ENCODE measurements at regions not wholly inside any gene's neighbourhood (a gene's known extent, or its start where the extent isn't known, plus 50 kb on each side); places are given as distances from the start of the nearest gene placed in this dataset.

DNA sequence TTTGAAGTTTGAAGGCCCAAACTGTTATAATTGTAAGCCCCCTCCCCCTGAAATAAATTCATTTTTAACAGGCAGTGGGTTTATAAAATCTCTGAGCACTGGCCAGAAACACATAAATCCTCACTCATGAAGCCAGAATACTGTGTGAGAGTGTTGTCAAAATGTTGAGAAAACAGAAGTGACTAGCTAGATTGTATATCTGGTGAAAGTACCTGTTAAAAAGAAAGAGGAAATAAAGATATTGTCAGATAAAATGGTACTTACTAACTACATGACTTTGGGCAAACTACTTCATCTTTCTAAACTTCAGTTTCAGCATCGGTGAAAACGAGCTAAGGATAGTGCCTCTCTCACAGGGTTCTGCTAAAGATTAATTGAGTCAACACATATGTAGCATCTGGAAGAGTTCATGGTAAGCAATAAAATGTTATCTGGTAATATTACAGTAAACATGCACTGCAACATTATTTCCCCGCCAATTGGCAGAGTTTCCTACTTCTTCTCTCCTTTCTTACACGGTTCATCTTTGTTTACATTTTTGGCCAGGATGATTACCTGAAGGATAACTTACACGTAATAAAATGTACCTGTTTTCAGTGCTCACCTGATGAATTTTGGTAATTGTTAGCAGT is 202.5 kb upstream of the CHRM2 start:
- peak; percentile 38 for DNase-seq (ENCODE audit: low spot score)

DNA sequence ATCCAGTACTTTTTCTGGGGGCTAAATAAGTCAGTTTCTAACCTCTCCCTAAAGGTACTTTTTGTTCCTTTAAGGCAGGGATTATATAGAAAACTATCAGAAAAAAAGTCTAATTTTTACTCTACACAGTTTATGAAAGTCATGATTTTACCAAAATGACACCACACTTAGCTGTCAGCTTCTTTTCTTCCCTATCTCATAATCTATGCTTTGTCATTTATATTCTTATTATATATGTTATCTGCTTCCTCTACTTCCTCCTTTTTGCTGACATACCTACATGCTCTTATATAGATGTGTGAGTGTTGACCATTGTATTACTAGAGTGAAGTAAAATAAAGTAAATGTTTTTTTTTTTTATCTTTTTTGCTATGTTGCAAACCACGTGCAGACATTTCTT is 203.9 kb upstream of the CHRM2 start:
- DNase-seq (ENCODE audit: low spot score), result no peak

DNA sequence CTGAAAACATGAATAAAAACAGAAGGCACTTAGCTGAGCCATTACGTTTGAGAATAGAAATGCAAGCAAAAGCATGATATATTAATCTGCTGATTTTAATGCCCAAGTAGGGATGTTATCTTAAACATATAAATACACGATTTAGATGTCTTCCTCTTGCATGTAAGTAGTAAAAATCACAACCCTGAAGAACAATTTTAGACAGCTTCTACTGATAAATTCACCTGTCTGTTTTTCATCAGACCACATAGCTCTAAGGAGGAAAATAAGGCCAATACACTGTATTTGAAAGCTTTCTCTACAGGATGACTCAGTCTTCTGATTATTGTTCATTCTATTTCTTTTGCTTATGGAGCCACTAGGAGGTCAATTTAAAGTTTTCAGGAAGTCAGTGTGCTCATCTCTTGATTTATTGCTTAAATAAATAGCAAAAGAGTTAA is 210.9 kb upstream of the CHRM2 start:
- peak; percentile 73 for DNase-seq (ENCODE audit: low spot score)

DNA sequence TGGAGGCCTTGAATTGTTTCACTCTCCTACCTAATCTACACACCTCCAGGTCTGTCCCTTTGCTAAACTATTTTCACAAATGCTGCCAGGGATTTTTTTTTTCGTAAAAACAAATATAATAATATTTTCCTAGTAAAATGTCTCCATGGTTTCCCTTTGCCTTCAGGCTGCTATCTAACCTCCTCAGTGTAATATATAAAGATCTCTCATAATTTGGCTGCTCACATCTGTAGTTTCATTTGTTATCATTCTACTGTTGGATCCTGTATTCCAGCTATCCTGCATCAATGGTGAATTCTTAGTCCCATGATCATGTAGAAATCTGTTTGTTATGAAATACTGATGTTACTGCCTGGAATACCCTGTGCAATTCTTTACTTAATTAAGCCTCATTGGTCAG is 211.9 kb upstream of the CHRM2 start:
- DNase-seq (ENCODE audit: low spot score), result no peak

DNA sequence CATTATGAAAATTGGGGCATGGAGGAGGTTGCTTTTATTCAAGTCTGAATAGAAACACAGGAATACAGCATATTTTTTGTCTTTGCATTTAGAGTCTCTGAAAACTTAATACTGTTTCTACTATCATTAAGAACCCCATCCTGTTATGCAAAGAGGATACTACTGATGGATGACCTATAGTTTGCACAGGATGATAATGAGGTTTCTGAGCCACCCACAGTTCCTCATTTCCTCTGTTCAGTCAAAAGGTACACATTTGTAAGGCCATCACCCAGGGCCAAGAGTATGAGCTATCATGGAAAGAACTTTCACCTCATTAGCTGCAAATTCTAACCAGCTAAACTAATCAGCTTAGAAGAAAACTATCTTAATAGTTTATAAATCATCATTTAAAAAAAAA is 213.0 kb upstream of the CHRM2 start:
- no peak for DNase-seq (ENCODE audit: low spot score)

DNA sequence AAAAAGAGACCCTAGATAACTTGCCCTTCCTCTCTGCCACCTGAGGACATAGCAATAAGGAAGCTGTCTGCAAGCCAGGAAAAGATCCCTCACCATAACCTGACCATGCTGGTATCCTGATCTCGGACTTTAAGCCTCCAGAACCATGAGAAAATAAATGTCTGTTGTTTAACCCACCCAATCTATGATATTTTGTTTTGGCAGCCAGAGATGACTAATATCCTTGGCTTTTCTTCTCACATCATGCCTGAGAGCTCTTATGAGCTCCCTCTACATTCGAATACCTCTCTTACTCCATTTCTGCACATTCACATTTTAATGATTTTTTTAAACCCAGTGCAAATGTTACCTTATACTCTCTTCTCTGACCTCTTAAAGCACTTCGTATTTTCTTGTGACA is 214.0 kb upstream of the CHRM2 start:
- DNase-seq (ENCODE audit: low spot score), result no peak

DNA sequence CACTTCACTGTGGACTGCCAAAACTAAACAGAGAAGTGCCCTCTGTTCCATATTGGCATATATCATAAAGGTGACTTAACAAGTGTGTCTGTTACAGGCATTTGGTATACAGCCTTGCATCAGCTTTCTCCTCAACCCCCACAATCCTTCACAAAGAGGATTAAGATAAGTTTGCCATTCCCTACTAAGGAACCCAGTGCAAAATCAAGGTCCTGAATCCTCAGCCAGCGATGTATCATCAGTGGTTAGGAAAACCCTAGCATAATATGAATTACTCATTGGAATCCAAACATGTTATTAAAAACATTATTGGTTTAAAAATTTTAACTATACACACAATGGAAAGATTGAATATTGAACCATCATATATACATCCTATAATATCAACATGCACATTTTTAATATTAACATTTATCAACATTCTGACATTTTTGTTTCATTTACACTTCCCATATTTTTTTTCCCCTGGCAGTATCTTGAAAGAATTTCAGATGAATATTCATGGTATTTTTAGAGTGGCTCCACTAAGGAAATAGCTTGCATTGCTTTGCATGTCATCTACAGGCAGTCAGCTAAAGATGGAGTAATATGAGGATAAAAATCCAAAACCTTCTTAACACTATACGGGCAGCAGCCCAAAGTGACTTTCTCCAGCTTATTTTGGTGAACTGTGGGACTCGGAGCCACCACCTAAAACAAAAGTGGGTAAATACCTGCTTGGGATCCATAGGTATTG is 215.6 kb upstream of the CHRM2 start:
- DNase-seq (ENCODE audit: low spot score), result peak; percentile 24

DNA sequence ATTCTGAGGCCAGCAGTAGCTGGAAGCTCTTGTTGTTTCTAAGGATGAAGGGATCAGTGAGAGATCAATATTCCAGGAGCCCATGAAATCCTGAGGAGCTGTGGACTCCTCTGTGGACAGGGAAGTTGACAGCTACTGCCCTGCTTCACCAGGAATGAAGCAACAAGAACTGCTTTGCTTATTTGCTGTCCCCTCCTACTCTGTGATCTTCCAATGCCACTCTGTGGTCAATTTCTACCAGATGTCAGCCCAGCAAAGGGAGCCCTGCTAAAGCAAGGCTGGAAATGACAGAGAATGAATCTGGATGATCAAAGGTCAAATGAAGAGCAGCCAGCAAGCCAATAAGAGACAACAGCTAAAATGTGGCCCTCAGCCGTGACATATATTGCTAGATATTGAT is 227.5 kb upstream of the CHRM2 start:
- DNase-seq (ENCODE audit: low spot score), result no peak

DNA sequence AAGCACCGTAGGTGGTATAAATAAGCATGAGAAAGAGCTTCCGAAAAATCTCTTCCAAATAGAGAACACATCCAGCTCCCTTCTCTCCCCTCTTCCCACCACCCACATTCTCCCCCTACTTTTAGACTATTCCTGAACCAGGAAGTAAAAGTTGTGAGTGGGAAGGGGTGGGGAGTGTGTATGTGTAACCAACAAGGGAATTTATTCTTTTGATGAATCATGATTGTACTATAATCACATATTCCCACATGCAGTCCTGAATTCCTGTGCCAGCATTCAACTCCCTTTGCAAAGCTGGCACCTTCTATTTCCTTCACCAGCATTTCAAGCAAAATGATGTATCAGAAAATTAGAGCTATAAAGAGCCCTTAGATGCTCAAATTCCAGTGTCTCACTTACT is 230.6 kb upstream of the CHRM2 start:
- no peak for DNase-seq (ENCODE audit: low spot score)

DNA sequence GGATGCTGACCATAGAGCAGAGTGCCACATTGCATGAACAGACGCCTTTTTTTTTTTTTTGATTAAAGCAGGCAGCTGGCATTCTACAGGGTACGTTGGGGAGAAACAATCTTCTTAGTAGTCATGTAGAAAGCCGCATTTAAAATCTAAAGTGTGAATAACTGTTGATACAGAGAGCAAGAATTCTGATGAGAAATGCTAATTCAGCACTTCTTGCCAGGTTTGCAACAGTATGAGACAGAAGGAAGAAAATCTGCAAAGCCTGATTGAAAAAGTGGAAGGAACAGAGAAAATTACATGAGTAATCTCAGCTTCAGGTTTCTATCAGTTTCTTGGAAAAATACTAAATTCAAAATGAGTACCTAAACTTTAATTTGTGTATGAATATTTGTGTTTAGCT is 232.7 kb upstream of the CHRM2 start:
- no peak for DNase-seq (ENCODE audit: low spot score)

DNA sequence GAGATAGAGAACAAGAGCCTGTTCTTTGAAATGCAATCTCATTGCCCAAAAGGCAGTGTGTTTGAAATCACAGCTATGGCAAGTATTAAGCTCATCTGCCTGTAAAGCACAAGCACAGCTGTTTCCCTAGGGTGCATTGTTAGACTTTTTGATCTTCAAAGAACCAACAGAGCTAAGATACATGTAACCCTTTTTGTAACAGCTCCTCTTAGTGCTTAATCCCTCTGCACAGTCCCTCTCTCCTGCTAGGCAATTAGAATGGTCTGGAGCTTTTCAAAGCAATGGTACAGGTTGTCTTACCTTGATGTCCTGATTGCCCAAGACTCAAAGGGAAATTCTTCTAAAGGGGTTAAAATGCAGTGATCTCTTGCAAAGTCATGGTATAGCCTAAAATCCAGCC is 249.6 kb upstream of the CHRM2 start:
- DNase-seq (ENCODE audit: low spot score), result no peak

DNA sequence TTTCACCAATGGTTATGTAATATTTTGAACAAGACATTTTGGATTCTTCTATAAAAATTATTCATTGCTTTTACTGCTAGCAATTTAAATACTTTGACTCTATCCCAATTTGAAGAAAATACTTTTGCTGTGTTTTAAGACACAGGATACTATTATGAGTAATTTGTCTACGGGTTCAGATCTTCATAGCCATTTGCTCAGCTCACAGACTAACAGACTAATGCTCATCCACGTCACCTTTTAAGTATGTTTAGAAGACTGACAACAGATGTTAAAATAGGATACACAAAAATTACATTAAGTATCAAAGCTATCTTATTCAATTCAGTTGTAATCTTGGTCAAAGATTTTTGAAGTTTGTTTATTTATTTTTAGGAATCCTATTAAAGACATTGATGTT is 251.3 kb upstream of the CHRM2 start:
- no peak for DNase-seq (ENCODE audit: low spot score)

DNA sequence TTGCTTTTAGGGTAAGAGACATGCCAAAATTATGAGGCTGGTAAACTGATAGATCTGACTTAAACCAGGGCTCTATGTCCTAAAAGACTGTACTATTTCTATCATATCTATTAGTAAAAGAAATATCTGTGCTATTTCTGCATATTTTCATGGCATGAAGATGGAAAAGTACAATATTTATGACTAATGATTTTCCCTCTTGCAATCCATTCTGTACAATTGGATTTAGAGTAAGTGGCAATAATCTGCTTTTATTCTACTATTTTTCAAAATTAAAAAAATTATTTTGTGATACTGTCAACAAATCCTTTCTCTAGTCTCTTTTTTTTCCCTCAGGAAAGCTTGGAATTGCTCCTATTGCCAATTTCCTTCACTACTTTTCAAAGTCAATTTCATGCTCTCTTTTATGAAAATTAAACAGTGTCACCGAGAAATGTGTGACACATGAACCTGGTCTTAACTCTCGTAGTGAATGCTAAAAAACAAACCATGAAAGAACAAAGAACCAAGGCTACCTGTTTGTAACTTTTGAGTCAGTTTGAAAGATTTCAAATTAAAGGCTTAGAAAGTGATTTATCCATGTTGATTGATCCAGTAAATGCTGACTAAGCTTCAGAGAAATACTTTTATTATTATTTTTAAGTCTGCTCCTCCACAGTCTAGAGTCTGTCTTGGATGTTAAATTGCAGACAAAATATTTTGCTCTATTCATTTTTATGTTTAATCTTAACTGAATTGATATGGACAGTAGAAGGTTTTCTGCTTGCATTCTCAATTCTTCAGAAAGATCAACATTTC is 262.7 kb upstream of the CHRM2 start:
- peak; percentile 17 for DNase-seq (ENCODE audit: low spot score)

DNA sequence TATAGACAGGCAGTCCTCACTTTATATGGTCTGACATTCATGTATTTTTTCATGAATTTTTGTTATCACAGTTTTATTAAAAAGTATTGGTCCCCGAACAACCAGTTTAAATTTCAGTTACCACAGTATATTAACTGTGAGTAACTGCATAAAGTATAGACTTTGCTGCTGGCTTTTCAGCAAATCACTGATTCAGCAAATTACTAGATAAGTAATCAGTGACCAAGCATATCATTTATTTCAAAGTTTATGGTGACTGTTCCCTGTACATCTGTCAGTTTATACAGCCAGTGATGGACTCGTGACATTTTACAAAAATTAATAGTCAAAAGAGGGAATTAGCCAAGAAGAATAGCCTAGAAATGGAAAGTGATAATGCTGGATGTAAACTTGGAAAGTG is 266.7 kb upstream of the CHRM2 start:
- no peak for DNase-seq (ENCODE audit: low spot score)

DNA sequence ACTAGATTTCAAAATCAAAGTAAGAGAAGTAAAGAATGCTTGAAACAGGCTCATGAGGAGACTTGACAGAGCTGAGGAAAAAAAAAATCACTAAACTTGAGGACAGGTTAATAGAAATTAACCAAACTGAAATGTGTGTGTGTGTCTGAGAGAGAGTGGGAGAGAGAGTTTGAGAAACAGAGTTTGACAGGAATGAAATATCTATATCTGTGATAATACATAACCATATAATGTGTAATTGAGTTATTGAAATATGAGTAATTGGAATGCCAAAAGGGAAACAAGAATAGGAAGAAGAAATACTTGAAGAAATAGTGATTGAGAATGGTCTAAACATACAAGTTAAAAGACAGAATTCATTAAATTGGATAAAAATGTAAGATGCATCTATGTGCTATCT is 268.0 kb upstream of the CHRM2 start:
- no peak for DNase-seq (ENCODE audit: low spot score)

DNA sequence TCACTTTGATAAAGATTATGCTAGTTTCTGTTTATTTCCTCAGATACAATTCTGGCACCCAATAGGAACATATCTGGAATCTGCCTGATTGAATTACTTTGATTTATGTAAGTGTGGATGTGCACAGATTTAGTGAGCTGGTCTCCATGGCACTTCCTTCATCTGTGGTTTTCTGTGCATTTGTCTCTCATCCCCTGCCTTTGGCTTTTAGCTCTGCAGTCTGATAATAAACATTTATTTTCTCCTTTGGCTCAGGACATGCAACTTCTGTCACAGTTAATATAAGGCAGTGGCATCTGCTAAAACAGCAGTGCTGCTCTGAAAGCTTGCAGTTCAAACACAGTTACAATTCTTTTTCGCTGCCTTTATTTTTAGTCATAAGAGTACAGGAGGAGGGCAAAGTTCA is 273.7 kb upstream of the CHRM2 start:
- DNase-seq (ENCODE audit: low spot score), result peak; percentile 97

DNA sequence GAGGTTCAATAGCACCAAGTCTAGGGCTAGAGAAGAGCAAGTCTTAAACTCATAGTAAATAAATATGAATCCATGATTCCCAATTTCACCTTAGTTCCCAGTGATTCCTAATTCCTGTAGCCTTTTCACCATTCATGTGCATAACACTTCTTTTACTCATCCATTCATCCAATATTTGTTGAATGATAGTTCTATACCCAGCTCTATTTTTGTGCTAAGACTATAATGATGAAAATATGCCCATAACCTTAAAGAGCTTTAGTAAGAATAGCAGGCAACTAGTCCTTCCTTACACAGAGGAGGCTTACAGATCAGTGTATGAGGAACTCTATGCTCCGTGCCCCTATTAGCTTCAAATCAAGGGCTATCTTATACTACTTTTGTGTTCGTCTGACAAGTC is 280.2 kb upstream of the CHRM2 start:
- no peak for DNase-seq (ENCODE audit: low spot score)

DNA sequence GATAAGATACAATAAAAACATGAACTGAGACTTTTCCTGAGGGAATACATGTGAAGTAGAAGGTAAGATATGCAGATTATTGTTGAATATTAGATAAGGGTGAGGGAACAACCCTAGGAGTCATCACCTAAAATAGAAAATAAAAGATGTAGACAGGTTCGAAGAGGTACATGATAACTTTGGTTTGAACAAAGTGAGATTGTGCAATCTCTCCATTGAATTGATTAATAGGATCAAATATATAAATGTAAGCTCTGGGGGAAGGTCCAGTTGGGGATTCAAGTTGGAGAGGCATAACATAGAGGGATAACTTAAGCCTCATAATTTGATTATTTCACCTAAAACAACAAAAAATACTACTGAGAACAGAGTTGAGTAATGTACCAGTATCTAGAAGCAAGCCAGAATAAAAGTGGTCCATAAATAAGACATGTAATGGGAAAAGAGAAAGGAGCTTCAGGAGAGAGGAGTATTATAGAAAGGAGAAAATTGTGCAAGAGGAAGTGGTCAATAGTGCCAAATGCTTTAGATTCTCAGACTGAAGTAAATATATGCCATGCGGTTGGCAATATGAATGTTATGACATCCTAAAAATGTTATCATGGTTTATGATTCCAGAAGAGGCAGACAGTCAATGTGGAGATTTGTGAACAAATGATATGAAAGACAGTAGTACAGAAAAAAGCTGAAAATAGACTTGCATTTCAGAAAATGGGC is 282.3 kb upstream of the CHRM2 start:
- DNase-seq (ENCODE audit: low spot score), result no peak

DNA sequence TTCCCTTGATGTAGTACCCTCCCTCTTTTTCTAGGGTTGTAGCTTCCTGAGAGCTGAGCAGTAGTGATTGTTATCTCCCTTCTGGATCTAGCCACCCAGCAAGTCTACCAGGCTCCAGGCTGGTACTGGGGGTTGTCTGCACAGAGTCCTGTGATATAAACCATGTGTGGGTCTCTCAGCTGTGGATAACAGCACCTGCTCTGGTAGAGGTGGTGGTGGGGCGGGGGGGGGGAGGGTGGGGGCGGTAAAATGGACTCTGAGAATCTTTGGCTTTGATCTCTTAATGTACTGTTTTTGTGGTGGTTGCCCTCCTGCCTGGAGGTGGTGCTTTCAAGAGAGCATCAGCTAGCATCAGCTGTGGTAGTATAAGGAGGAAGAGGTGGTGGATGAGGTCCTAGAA is 302.0 kb upstream of the CHRM2 start:
- DNase-seq (ENCODE audit: low spot score), result no peak

DNA sequence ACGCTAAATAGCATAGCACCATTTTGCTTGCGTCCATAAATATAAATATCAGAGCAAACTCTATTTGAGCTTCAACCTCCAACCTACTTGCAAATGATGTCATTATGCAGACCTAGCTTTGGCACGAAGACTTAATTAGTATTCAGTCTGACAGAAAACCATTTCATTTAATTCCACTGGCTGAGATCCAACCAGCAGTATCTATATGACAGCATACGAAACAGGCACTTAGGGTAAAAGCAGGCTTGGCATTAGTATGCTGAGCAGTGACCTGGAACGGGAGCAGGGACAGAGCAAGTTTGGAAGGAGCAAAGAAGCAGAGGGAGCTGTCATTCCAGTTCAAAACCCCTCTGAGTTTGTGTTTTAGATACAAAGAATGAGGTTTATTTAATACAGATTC is 312.5 kb upstream of the CHRM2 start:
- DNase-seq (ENCODE audit: low spot score), result peak; percentile 42

DNA sequence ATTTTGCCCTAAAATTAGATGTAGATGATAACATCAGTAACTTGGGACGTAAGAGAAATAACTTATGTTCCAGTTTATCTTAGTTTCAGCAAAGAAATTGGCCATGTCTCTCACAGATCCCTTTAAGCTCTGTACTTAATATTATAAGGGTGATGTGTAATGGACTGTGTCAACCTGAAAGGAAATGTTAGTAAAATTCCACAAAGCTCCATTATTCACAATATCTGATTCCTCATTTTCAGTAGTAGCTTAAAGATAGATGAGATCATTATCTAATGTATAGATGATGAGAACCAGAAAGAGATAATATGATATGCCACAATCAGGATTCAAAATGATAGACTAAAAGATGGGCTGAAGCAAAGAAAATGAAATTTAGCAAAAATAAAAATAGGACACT is 316.8 kb upstream of the CHRM2 start:
- peak; percentile 19 for DNase-seq (ENCODE audit: low spot score)

DNA sequence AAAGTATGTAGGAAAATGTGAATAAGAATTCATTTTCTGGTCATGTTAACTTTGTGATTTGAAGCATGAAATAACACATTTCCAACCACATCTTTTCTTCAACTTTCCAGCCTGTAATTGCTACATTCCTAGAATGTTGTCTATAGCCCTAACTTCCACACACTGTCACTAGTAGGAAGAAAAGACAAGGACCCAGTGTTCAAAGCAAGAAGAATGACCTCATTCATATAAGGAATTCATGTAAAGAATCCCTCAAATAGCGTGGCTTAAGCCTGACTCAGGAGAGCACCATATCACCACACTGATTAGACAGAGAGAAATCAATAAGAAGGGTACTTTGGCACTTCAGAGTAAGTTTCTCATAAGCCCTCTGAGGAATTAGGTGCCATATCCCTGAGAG is 318.7 kb upstream of the CHRM2 start:
- DNase-seq (ENCODE audit: low spot score), result no peak
